ENCODE measurements at regions not wholly inside any gene's neighbourhood (a gene's known extent, or its start where the extent isn't known, plus 50 kb on each side); places are given as distances from the start of the nearest gene placed in this dataset.

DNA sequence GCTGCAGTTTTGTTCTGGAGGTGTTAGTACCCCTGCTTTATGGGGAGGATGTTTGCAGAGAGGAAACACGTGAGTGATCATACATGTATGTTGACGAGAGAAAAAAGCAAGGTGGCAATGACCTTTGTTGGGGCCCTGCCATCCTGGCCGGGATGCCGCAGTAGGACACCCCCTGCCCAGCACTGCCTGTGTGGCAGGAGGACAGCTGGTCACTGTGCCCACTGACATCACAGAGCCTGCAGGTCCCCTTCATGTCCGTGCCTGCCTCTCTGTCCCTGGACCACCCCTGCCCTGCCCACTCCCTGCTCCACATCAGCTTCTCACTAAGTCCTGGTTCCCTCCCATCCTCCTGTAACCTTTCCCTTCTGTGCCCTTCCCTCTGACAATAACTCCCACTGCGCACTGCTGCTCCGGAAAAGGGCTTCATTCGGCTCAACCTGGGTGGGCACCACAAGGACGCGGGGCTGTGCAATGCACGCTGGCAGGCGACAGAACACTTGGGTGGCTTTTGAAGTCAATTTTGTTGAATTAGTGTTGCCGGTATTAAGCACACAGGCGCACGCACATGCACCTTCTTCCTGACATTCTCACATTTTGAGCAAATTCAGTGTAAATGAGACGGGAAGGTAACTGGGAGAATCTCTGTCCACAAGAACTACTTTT is 51.5 kb upstream of the TWIST2 start:
- ATAC-seq (ENCODE audit: low read depth in 2 of 2) (no peak), DNase-seq (no peak)
- no peak overlapping the region for H3K27ac Mint-ChIP-seq
- H3K4me3 Mint-ChIP-seq: no peak overlapping the region
- no peaks in the 10 kb centered on the region for H3K4me1 Mint-ChIP-seq
- peaks cover 0 to 3% of the 10 kb centered on the region in 2 donors for H3K36me3 Mint-ChIP-seq
- peaks cover 5 to 27% (median 23%) of the 10 kb centered on the region in 3 donors for H3K27me3 Mint-ChIP-seq
- H3K9me3 Mint-ChIP-seq: peaks cover 0 to 3% (median 0%) of the 10 kb centered on the region in 7 donors

DNA sequence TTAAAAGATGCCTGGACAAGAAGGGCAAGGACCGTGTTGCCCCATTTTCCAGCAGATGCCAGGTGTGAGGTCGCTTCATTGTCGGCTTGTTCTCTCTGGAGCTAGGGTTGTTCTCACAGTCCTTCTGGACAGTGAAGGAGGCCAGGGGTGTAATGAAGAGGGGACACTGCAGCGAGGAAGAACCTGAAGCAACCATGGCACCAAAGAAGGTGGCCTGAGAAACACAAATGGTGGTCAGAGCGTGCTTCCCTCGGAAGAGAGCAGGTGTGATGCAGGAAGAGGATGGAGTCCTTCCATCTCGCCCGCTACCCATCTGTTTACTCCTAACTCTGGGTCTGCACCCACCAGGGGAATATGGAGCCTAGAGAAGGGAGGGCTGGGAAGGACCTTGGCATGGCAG is 50.3 kb upstream of the TWIST2 start:
- Mint-ChIP-seq H3K4me1 (no peaks in the 10 kb centered on the region), H3K4me3 (no peak overlapping the region), H3K27me3 (peaks cover 5 to 36% (median 31%) of the 10 kb centered on the region in 3 donors), H3K27ac (no peak overlapping the region), H3K36me3 (peaks cover 0 to 3% of the 10 kb centered on the region in 2 donors), H3K9me3 (peaks cover 0 to 3% (median 0%) of the 10 kb centered on the region in 7 donors)
- ATAC-seq (ENCODE audit: low read depth in 2 of 2) (no peak), DNase-seq (no peak)

Measured in naive B cell (primary cell).